ENCODE measurements at regions not wholly inside any gene's neighbourhood (a gene's known extent, or its start where the extent isn't known, plus 50 kb on each side); places are given as distances from the start of the nearest gene placed in this dataset.

DNA sequence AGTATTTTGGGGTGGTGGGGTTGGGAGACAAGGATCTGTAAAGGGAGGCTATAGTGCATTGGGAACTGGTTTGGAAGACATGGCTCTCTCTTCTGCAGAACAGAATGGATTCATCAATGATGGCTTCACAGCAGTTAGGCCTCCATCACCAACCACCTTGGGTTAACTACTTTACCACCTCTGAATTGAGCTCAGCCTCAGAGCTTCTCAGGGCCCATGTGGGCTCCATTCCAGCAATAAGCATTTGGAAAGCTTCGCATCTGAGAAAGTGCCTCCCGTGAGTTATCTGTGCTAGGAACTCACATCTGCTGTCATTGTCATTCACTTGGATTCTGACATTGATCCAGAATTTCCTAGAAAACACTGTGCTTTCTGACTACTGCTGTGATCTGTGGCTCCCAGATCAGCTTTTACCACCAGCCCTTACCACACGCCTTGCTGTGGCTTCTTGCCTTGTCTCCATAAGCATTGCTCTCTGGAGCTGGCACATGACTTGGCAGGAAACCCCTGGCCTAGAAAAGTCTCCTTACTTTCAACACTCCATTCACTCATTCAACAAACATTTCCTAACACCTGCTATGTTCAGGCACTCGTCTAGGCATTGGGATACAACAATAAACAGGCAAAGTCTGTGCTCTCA, 70.7 kb upstream of the ADO start:
- Histone ChIP-seq H4K20me1 (ENCODE audit: insufficient read depth, low read length) (no peaks in the 10 kb centered on the region), H3K79me2 (ENCODE audit: insufficient read depth, low read length) (no peaks in the 10 kb centered on the region), H3K4me1 (ENCODE audit: insufficient read depth, low read length) (peaks cover 4% of the 10 kb centered on the region), H3K36me3 (ENCODE audit: insufficient read depth, low read length) (no peaks in the 10 kb centered on the region), H3K9me3 (ENCODE audit: low read depth, low read length) (no peaks in the 10 kb centered on the region), H3K27me3 (ENCODE audit: insufficient read depth, low read length) (peaks cover 15% of the 10 kb centered on the region), H2AFZ (ENCODE audit: low read length) (no peak overlapping the region), H3K27ac (ENCODE audit: low read depth, low read length) (no peak overlapping the region), H3K4me3 (ENCODE audit: insufficient read depth, low read length) (no peak overlapping the region), H3K4me2 (ENCODE audit: insufficient read depth, low read length) (no peak overlapping the region)
- no peak for DNase-seq (ENCODE audit: insufficient read length, low spot score, missing footprints)
- TF ChIP-seq, protein P1, sequence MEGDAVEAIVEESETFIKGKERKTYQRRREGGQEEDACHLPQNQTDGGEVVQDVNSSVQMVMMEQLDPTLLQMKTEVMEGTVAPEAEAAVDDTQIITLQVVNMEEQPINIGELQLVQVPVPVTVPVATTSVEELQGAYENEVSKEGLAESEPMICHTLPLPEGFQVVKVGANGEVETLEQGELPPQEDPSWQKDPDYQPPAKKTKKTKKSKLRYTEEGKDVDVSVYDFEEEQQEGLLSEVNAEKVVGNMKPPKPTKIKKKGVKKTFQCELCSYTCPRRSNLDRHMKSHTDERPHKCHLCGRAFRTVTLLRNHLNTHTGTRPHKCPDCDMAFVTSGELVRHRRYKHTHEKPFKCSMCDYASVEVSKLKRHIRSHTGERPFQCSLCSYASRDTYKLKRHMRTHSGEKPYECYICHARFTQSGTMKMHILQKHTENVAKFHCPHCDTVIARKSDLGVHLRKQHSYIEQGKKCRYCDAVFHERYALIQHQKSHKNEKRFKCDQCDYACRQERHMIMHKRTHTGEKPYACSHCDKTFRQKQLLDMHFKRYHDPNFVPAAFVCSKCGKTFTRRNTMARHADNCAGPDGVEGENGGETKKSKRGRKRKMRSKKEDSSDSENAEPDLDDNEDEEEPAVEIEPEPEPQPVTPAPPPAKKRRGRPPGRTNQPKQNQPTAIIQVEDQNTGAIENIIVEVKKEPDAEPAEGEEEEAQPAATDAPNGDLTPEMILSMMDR (IDR thresholded peaks at IDR 0.05; ENCODE audit: extremely low read depth, low read depth, low read length), result no peak

DNA sequence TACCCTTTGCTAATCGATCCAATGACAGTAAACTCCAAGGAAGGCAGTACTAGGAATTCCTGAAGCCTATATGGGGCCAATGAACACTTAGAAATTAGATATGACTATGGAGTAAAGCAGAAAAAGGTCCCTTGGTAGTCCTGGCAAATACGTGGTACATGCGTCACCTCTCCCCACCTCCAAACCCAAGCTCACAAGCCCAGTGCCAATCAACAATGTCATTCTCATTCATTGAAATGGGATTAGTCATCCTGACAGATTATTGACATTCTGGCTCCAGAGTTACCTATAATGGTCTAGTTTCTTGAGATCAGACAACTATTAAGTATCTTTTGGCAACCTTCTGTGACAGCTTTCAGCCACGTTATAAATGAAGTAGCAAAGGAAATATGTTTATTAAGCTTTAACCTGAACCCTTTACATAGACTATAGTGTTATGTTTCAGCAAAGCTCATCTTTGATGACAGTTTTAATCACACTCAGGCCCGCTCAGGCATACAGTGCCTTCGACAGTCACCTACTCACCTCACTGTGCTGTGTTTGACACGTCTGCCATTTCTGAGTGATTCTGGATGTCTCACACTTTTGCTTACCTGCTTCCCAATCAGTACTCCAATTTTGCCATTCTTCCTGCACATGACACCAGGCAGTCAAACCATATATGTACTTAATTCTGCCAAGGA, 69.6 kb upstream of the ADO start:
- Histone ChIP-seq H3K4me1 (ENCODE audit: insufficient read depth, low read length) (peaks cover 9% of the 10 kb centered on the region), H3K36me3 (ENCODE audit: insufficient read depth, low read length) (no peaks in the 10 kb centered on the region), H2AFZ (ENCODE audit: low read length) (no peak overlapping the region), H3K9me3 (ENCODE audit: low read depth, low read length) (no peaks in the 10 kb centered on the region), H3K79me2 (ENCODE audit: insufficient read depth, low read length) (no peaks in the 10 kb centered on the region), H3K27ac (ENCODE audit: low read depth, low read length) (no peak overlapping the region), H3K4me3 (ENCODE audit: insufficient read depth, low read length) (no peak overlapping the region), H3K4me2 (ENCODE audit: insufficient read depth, low read length) (no peak overlapping the region), H3K27me3 (ENCODE audit: insufficient read depth, low read length) (peaks cover 7% of the 10 kb centered on the region), H4K20me1 (ENCODE audit: insufficient read depth, low read length) (no peaks in the 10 kb centered on the region)
- DNase-seq (ENCODE audit: insufficient read length, low spot score, missing footprints), result no peak
- TF ChIP-seq, protein P1 (IDR thresholded peaks at IDR 0.05; ENCODE audit: extremely low read depth, low read depth, low read length), result no peak

DNA sequence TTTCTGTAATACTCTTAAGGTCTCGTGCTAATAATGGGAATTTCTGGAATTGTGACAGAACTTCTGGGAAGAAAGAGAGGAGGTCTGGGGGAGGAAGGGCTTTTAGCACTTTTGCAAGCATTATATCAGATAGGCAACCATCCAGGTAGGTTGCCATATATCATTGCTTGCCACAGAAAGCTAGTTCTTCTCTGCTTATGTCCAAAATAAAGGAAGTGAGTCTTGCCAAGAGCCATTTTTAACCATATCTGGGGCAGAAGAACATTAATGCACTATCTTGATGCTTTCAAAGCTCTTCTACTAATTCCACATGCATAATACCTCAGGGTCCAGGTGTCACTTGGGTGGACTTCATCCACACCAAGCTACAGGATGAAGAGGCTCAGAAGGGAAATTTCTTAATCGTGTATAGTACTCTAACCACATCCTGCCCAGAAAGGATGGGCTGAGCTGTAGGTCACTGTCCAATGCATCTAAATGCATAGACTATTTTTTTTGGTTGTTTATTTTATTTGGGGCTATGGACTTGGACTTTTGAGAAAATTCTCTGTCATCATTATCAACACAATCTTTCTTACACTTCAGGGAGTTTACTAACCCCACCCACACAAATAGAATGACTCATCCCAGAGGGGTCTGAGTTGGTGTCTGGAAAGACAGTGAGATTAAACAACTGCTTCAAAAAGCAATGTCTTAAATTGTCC, 68.9 kb upstream of the ADO start:
- Histone ChIP-seq H3K4me3 (ENCODE audit: insufficient read depth, low read length) (no peak overlapping the region), H2AFZ (ENCODE audit: low read length) (no peak overlapping the region), H3K4me1 (ENCODE audit: insufficient read depth, low read length) (peaks cover 9% of the 10 kb centered on the region)

More for the DNA sequence above, 68.9 kb upstream of the ADO start:
- H3K27ac ChIP-seq (ENCODE audit: low read depth, low read length), result no peak overlapping the region
- TF ChIP-seq, protein P1 (IDR thresholded peaks at IDR 0.05; ENCODE audit: extremely low read depth, low read depth, low read length), result no peak
- H3K9me3 ChIP-seq (ENCODE audit: low read depth, low read length), result no peaks in the 10 kb centered on the region
- H3K36me3 ChIP-seq (ENCODE audit: insufficient read depth, low read length), result no peaks in the 10 kb centered on the region
- no peak overlapping the region for H3K4me2 ChIP-seq (ENCODE audit: insufficient read depth, low read length)
- DNase-seq (ENCODE audit: insufficient read length, low spot score, missing footprints), result peak; percentile 18
- peaks cover 6% of the 10 kb centered on the region for H3K27me3 ChIP-seq (ENCODE audit: insufficient read depth, low read length)
- H4K20me1 ChIP-seq (ENCODE audit: insufficient read depth, low read length), result no peaks in the 10 kb centered on the region
- no peaks in the 10 kb centered on the region for H3K79me2 ChIP-seq (ENCODE audit: insufficient read depth, low read length)
